ENCODE measurements at regions not wholly inside any gene's neighbourhood (a gene's known extent, or its start where the extent isn't known, plus 50 kb on each side); places are given as distances from the start of the nearest gene placed in this dataset.

GRCh38 chr13:70353096-70353495 lies 244.8 kb upstream of the KLHL1 start:
- no peak for TF ChIP-seq CCAR2 (optimal IDR thresholded peaks at IDR 0.05; ENCODE audit: low read depth, low read length)
- TF ChIP-seq ZNF674 (CRISPR knock-in tag; IDR thresholded peaks at IDR 0.05; ENCODE audit: low read depth) = no peak
- TF ChIP-seq CTCF (CRISPR knock-in tag; IDR thresholded peaks at IDR 0.05) = no peak
- no peak for TF ChIP-seq FOXJ3 (CRISPR knock-in tag; IDR thresholded peaks at IDR 0.05; ENCODE audit: borderline replicate concordance)
- TF ChIP-seq MTA3 (CRISPR knock-in tag; IDR thresholded peaks at IDR 0.05) = no peak
- no peak for TF ChIP-seq PCBP2 (optimal IDR thresholded peaks at IDR 0.05; ENCODE audit: low read depth, low read length, poor library complexity, severe bottlenecking)
- TF ChIP-seq NFKB2 (CRISPR knock-in tag; IDR thresholded peaks at IDR 0.05; ENCODE audit: borderline replicate concordance) = no peak
- no peak for TF ChIP-seq POLR2A (IDR thresholded peaks at IDR 0.05; ENCODE audit: insufficient read depth in 1 of 2, low read depth in 2 of 2, low read length in 2 of 2)
- no peak for TF ChIP-seq SIX4 (CRISPR knock-in tag; IDR thresholded peaks at IDR 0.05)
- TF ChIP-seq MTF1 (CRISPR knock-in tag; IDR thresholded peaks at IDR 0.05) = no peak
- TF ChIP-seq CEBPB (IDR thresholded peaks at IDR 0.05; ENCODE audit: borderline replicate concordance, low read depth, low read length) = no peak
